HEK293T (cell line): ENCODE measurements at regions not wholly inside any gene's neighbourhood (a gene's known extent, or its start where the extent isn't known, plus 50 kb on each side); places are given as distances from the start of the nearest gene placed in this dataset.

Source experiments
- ARNT ChIP-seq: fragments of 450-650 bp; IDR thresholded peaks from 2 replicates; pipeline ENCODE4 v1.6.1; 2017; ENCODE audit warnings: mild to moderate bottlenecking
- FOXM1 ChIP-seq: fragments of 450-650 bp; IDR thresholded peaks from 2 replicates; pipeline ENCODE4 v1.6.1; 2017; ENCODE audit warnings: mild to moderate bottlenecking, borderline replicate concordance
- LEF1 ChIP-seq: fragments of 450-650 bp; IDR thresholded peaks from 2 replicates; pipeline ENCODE4 v1.6.1; 2017; ENCODE audit warnings: mild to moderate bottlenecking, borderline replicate concordance
- PKNOX1 ChIP-seq: fragments of 450-650 bp; IDR thresholded peaks from 2 replicates; pipeline ENCODE4 v1.6.1; 2016
- SP1 ChIP-seq: fragments of 450-650 bp; IDR thresholded peaks from 2 replicates; pipeline ENCODE4 v1.6.1; 2017
- SUZ12 ChIP-seq: fragments of 450-650 bp; IDR thresholded peaks from 2 replicates; pipeline ENCODE4 v1.6.1; 2016; ENCODE audit warnings: mild to moderate bottlenecking
- ZNF384 ChIP-seq: fragments of 450-650 bp; IDR thresholded peaks from 2 replicates; pipeline ENCODE4 v1.6.1; 2016

GRCh38 chr12:72829838-72830237 is 557.7 kb downstream of the TRHDE start:
- TF ChIP-seq LEF1 (no peak), ZNF384 (no peak), SP1 (no peak), PKNOX1 (no peak), FOXM1 (no peak), ARNT (no peak), SUZ12 (no peak)
